MCF 10A (cell line): ENCODE measurements at regions not wholly inside any gene's neighbourhood (a gene's known extent, or its start where the extent isn't known, plus 50 kb on each side); places are given as distances from the start of the nearest gene placed in this dataset.

Experiments used
- BruUV-seq: library from RNA; stranded (reverse); fragments of 400-500 nt; replicated peaks from 2 replicates; lab custom pipeline; 2021; lab: Mats Ljungman, UMichigan
- CTCF ChIA-PET: fragments of 300-600 bp; sonication (Branson Sonifier 250); formaldehyde crosslinking; extraction: SDS; loops from one replicate; lab custom pipeline; 2021; ENCODE audit warnings: antibody characterized with exemption, inconsistent platforms; lab: Yijun Ruan, JAX
- POLR2A ChIA-PET: fragments of 300-600, 350-650 bp; sonication (Branson Sonifier 250); formaldehyde crosslinking; extraction: SDS; loops from one replicate; lab custom pipeline; 2020; ENCODE audit warnings: antibody characterized with exemption, inconsistent platforms; lab: Yijun Ruan, JAX
- DNase-seq: peaks from one replicate; pipeline ENCODE4 v3.0.0-alpha.2; 2018; ENCODE audit not compliant: unreplicated experiment
- H3K27ac Mint-ChIP-seq: one replicate; pipeline ENCODE4 v1.8.0; 2022; ENCODE audit warnings: mild to moderate bottlenecking, low read depth, mixed read lengths; ENCODE audit not compliant: unreplicated experiment
- H3K27me3 Mint-ChIP-seq: one replicate; pipeline ENCODE4 v1.8.0; 2022; ENCODE audit warnings: mixed read lengths; ENCODE audit not compliant: insufficient read depth, unreplicated experiment
- H3K36me3 Mint-ChIP-seq: one replicate; pipeline ENCODE4 v1.8.0; 2022; ENCODE audit warnings: mild to moderate bottlenecking, moderate library complexity, mixed read lengths; ENCODE audit not compliant: insufficient read depth, unreplicated experiment
- H3K4me1 Mint-ChIP-seq: one replicate; pipeline ENCODE4 v1.8.0; 2022; ENCODE audit warnings: mixed read lengths; ENCODE audit not compliant: insufficient read depth, unreplicated experiment
- H3K4me3 Mint-ChIP-seq: one replicate; pipeline ENCODE4 v1.8.0; 2022; ENCODE audit warnings: mild to moderate bottlenecking, moderate library complexity, mixed read lengths; ENCODE audit not compliant: unreplicated experiment
- H3K9me3 Mint-ChIP-seq: one replicate; pipeline ENCODE4 v1.8.0; 2022; ENCODE audit warnings: mixed read lengths; ENCODE audit not compliant: unreplicated experiment
- intact Hi-C: fragments of 100-400 bp; cut with micrococcal nuclease; formaldehyde crosslinking; loops from 2 replicates; pipeline ENCODE4 v1.14.1; 2022
- TF ChIP-seq, protein P1 (sequence below): fragments of 200-600 bp; IDR thresholded peaks from one replicate; pipeline ENCODE4 v1.8.0; 2022; ENCODE audit warnings: antibody characterized with exemption, mild to moderate bottlenecking; ENCODE audit not compliant: unreplicated experiment

DNA sequence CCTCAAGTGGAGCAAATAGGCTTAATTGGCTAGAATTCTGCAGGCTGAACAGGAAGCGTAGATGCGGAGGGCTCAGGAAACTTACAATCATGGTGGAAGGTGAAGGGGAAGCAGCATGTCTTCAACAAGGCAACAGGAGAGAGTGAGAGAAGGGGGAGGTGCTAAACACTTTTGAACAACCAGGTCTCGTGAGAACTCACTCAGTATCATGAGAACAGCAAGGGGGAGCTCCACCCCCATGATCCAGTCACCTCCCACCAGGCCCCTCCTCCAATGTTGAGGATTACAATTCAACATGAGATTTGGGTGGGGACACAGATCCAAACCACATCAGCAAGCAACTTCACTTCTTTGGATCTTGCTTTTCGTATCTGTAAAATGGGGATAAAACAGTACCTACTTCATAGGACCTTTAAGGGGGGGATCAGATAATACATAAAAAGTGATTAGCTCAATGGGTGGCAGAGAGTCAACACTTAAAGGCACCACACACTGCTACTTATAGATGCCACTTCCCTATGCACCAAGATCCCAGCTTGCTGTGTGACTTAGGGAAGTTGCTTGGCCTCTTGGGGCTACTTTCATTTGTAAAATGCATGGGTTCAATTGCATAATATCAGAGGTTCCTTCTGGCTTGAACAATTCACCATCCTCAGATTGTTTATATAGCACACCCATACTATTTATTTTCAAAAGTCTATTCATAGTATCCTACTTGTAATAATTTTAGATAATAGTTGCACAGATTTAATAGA, 184.8 kb upstream of the RPH3A start:
- Mint-ChIP-seq H3K4me3 (no peak overlapping the region), H3K4me1 (no peaks in the 10 kb centered on the region), H3K9me3 (no peaks in the 10 kb centered on the region), H3K36me3 (no peaks in the 10 kb centered on the region), H3K27me3 (peaks cover 77% of the 10 kb centered on the region), H3K27ac (no peak overlapping the region)
- intact Hi-C loops: no loop called here
- no TSS peak for BruUV-seq
- CTCF ChIA-PET: no interaction called here
- no peak for DNase-seq
- TF ChIP-seq, protein P1, sequence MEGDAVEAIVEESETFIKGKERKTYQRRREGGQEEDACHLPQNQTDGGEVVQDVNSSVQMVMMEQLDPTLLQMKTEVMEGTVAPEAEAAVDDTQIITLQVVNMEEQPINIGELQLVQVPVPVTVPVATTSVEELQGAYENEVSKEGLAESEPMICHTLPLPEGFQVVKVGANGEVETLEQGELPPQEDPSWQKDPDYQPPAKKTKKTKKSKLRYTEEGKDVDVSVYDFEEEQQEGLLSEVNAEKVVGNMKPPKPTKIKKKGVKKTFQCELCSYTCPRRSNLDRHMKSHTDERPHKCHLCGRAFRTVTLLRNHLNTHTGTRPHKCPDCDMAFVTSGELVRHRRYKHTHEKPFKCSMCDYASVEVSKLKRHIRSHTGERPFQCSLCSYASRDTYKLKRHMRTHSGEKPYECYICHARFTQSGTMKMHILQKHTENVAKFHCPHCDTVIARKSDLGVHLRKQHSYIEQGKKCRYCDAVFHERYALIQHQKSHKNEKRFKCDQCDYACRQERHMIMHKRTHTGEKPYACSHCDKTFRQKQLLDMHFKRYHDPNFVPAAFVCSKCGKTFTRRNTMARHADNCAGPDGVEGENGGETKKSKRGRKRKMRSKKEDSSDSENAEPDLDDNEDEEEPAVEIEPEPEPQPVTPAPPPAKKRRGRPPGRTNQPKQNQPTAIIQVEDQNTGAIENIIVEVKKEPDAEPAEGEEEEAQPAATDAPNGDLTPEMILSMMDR: no peak
- POLR2A ChIA-PET: no interaction called here

DNA sequence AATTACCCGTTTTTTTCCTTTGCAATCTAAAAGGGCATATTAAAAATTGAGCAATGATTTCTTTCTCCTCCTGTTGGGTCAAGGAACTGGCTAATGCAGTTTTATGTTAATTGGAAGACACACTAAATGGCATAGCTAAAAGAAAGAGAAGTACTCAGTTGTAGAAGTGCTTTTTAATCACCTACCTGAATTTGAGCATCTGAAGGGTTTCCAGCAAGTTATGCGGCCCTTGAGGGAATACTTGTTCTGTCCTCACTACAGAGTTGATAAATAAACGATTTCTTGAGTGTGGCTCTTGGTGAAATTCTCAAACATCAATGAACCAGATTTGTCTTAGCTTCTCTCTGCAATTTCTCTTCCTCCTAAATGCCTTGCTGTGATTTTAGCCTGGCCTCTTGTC, 184.1 kb upstream of the RPH3A start:
- POLR2A ChIA-PET: no interaction called here
- BruUV-seq: no TSS peak

DNA sequence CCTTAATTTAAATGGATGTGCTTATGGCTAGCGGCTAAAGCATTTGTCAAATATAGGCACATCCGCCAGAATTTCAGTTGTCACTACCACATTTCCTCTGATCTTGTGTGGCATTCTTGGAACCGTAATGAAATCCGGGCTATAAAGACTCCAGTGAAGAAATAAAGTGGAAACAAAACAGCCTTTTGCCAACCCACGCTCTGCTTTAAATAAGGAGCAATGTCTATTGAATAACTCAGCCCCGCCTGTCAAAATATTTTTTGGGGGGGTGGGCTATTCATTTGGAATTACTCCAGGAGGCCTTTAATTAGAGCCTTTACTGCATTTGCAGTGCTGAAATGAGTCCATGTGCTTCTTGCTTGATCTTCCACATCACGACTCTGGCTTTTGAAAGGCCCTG, 179.6 kb upstream of the RPH3A start:
- TF ChIP-seq, protein P1: no peak
- POLR2A ChIA-PET: no interaction called here
- no peaks in the 10 kb centered on the region for H3K36me3 Mint-ChIP-seq
- no peak overlapping the region for H3K4me3 Mint-ChIP-seq
- no peak for DNase-seq
- H3K27ac Mint-ChIP-seq: no peak overlapping the region
- BruUV-seq: no TSS peak
- intact Hi-C loops: no loop called here
- H3K4me1 Mint-ChIP-seq: no peaks in the 10 kb centered on the region
- peaks cover 39% of the 10 kb centered on the region for H3K27me3 Mint-ChIP-seq
- CTCF ChIA-PET: interaction anchor here (0.6 kb wide), 1 partner anchor 1830 kb away, joined by 4 read pairs; no protein-coding TSS in a partner anchor
- H3K9me3 Mint-ChIP-seq: no peaks in the 10 kb centered on the region

More for the DNA sequence above, 184.1 kb upstream of the RPH3A start:
- Mint-ChIP-seq H3K4me3 (no peak overlapping the region), H3K27ac (no peak overlapping the region), H3K4me1 (no peaks in the 10 kb centered on the region), H3K9me3 (no peaks in the 10 kb centered on the region), H3K27me3 (peaks cover 71% of the 10 kb centered on the region), H3K36me3 (no peaks in the 10 kb centered on the region)
- no peak for DNase-seq
- intact Hi-C loops: no loop called here
- CTCF ChIA-PET: no interaction called here
- TF ChIP-seq, protein P1: no peak

DNA sequence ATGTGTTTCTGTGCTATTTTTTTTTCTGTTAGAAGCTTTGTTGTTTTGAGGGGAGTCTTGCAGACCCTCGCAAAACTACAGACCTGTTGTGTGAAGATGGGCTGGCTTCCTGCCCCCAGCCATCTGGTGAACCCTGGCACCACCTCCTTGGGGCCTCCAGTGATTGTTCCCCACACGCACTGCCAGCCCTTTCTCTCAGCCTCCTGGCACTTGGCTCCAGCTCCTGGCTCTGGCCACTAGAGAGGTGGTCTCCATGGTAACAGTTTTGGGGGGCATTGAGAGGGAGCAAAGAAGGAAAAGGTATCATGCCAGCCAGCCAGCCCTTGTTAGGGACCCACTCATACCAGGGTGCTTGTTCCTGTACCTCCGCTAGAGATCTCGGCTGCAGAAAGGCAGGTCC, 176.4 kb upstream of the RPH3A start:
- Mint-ChIP-seq H3K9me3 (no peaks in the 10 kb centered on the region), H3K36me3 (no peaks in the 10 kb centered on the region), H3K4me1 (no peaks in the 10 kb centered on the region), H3K27me3 (peaks cover 34% of the 10 kb centered on the region), H3K4me3 (no peak overlapping the region), H3K27ac (no peak overlapping the region)
- CTCF ChIA-PET: interaction anchor here (0.6 kb wide), 1 partner anchor 375 kb away, joined by 3 read pairs; no protein-coding TSS in a partner anchor
- no TSS peak for BruUV-seq
- POLR2A ChIA-PET: no interaction called here
- intact Hi-C loops: no loop called here
- TF ChIP-seq, protein P1: no peak
- DNase-seq: no peak
